Astrocyte of the cerebellum (primary cell): ENCODE measurements at regions not wholly inside any gene's neighbourhood (a gene's known extent, or its start where the extent isn't known, plus 50 kb on each side); places are given as distances from the start of the nearest gene placed in this dataset.

Experiments used
- DNase-seq: peaks from one replicate; pipeline ENCODE4 v3.0.0-alpha.2; 2011; ENCODE audit warnings: low read depth
- H3K4me3 ChIP-seq: 2 replicates; pipeline ENCODE4 v1.5.1; 2011; ENCODE audit warnings: mild to moderate bottlenecking, low read depth, low read length, moderate library complexity
- CTCF ChIP-seq: IDR thresholded peaks from 2 replicates; pipeline ENCODE4 v1.5.1; 2012; ENCODE audit warnings: low read length, low read depth, moderate library complexity, mild to moderate bottlenecking; ENCODE audit errors: missing control alignments
- in situ Hi-C: cut with HindIII; loops from 2 replicates; pipeline ENCODE4 v1.10.0; 2017; ENCODE audit warnings: low sequenced_read_pairs

DNA sequence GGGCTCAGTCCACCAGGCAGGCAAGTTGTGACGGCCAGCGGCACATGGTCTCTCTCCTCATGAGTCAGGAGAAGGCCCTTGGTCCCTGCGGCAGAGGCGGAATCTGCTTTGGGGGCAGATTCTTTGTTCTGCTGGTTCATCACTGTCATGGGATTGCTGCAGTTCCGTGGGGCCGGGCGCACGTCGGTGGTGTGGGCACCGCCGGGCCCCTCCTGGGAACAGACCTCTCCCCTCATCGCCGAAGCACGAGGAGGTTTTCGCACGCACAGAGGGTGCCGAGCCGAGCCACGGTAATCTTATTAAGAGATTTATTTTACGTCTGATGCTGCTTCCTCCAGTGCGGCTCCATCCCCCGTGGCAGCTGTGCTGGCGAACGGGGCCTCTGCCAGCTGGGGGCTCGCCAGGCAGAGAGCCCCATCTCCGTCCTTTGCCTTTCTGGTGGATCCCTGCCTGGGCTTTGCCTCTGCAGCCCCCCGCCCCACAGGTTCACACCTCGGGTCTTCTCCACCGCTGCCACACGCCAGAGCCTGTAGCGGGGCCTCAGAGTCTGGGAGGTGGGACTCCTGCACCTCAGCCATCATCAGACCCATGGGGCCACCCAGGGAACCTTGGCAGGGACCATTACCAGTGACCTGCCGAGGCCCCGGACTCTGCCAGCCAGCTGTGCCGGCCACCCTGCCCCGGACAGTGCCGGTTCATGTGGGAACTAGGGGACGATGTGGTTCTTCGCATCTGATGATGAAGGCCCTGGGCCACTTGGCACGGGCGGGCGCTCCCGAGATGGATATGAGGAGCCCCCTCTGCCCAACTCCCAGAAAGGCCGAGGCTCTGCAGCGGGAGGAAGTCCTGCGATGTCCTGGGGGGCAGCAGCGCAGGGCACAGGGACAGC is 86.7 kb upstream of the NKX1-1 start:
- no peak for TF ChIP-seq CTCF
- H3K4me3 ChIP-seq: no peak overlapping the region
- DNase-seq: no peak
- in situ Hi-C loops: no loop called here

DNA sequence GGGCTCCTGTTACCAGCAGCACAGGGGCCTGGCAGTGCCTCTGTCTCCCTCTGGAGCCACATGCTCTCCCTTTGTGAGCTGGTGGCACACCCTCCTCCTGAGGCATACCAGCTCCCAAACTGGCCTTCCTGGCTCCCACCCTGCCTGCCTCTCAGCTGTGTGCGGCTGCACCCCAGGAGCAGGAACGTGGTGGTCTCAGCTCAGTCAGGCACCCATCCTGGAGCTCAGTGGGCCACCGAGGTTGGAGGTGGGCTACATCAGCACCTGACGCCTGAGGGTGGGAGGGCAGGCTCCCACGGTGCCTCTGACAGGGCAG is 85.9 kb upstream of the NKX1-1 start:
- no peak for DNase-seq
- no peak for TF ChIP-seq CTCF
- no peak overlapping the region for H3K4me3 ChIP-seq
- in situ Hi-C loops: no loop called here

DNA sequence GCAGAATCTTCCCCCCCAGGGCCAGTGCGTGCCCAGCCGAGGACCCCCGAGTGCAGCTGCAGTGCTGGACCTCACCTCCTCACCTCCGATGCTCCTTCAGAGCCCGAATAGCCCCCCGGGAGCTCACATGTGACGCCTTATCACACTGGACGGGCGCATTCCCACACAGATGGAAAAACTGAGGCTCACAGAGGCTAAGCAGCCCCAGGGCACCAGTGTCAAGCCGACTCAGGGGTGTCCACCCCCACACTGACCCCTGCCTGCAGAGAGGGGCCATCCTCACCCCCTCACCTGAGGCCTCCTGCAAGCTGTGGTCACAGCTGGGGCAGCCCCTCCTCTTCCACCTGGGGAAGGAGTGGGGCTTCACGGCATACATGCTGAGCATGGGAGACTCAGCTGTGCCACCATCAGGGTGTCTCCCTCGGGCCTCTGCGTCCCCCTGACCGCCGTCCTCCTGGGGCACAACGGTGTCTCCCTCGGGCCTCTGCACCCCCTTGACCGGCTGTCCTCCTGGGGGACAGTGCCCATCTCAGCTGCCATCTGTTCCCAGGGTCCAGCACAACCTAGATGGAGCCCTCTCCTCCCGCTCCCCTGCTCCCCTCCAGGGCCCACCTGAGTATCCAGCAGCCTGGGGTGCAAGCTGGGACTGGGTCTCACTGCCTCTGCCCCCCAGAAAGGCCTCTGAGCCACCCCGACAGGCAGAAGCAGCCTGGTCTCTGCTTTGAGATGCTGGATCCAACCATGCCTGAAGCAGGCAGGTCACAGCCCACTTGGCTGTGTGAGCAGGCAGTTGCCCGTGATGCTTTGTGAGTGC is 85.3 kb upstream of the NKX1-1 start:
- TF ChIP-seq CTCF: no peak
- no peak for DNase-seq
- in situ Hi-C loops: no loop called here
- no peak overlapping the region for H3K4me3 ChIP-seq

DNA sequence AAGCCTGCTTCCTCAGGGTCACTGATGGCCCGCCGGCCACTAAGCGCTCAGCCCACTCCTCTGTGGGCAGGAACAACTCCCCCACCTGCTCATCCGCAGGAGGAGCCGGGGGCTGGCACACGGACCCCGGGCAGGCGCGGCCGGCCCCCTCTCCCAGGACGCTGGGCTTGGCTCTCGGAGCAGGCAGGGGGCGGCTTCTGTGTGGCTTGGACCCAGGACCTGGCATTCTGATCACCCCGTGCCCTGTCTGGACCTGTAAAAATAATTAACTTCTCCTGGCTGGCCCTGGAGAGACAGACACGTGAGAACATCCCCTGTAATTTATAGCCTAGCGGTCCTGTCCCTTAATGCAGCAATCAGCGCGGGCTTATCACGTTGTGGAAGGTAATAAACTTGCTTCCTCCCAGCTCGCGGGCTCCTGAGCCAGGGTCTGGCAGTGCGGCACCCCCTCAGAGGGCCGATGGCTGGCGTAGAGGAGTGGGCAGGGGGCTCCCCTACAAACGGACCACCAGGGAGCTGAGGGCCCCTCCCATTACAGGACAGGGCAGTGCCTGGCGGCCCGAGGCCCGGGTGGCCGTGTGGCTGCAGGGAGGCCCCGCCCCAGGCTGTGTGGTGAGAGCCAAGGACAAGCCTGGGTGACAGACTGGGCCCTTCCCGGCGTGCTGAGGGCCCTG is 84.5 kb upstream of the NKX1-1 start:
- in situ Hi-C loops: no loop called here
- H3K4me3 ChIP-seq: no peak overlapping the region
- DNase-seq: no peak
- no peak for TF ChIP-seq CTCF

- DNase-seq: no peak
- TF ChIP-seq CTCF: no peak
- in situ Hi-C loops: no loop called here
- H3K4me3 ChIP-seq: no peak overlapping the region
These were observed 83.9 kb upstream of the NKX1-1 start for GRCh38 chr4:1490011-1490653.

- DNase-seq: no peak
- H3K4me3 ChIP-seq: no peak overlapping the region
- in situ Hi-C loops: no loop called here
- no peak for TF ChIP-seq CTCF
These were observed 83.4 kb upstream of the NKX1-1 start for GRCh38 chr4:1489639-1489995.
